ENCODE measurements at regions not wholly inside any gene's neighbourhood (a gene's known extent, or its start where the extent isn't known, plus 50 kb on each side); places are given as distances from the start of the nearest gene placed in this dataset.

DNA sequence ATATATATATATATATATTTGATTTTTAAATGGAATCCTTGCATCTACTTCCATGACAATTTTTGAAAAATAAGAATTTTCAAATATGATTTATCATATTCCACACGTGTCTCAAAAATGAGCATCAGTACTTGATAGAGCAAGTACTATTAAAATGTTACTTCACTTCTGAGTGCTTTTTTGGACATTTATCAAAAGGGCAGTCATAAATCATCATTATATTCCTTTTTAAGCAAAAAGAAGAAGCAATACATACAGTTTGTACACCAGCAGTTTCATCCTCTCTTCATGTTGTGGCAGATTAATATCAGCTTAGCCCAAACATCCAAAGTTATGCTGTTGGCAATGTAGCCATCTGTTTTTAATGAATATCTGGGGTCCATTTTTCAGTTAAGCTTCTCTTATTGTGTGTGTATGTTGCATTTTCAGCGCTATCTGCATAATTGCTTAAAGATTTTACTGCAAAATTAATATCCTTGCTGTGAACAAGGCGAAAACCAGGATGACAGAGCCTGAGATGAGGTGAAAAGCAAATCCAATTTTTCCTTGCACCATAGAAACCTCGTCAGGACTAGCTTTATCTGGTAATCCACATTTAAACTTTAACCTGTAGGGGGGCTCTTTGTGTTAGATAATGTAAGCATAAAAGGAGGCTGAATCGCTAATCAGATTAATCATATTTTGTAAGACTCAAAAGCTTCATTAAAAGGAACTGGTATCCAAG is 604.9 kb upstream of the AGTR1 start:
- TF ChIP-seq, protein P1, sequence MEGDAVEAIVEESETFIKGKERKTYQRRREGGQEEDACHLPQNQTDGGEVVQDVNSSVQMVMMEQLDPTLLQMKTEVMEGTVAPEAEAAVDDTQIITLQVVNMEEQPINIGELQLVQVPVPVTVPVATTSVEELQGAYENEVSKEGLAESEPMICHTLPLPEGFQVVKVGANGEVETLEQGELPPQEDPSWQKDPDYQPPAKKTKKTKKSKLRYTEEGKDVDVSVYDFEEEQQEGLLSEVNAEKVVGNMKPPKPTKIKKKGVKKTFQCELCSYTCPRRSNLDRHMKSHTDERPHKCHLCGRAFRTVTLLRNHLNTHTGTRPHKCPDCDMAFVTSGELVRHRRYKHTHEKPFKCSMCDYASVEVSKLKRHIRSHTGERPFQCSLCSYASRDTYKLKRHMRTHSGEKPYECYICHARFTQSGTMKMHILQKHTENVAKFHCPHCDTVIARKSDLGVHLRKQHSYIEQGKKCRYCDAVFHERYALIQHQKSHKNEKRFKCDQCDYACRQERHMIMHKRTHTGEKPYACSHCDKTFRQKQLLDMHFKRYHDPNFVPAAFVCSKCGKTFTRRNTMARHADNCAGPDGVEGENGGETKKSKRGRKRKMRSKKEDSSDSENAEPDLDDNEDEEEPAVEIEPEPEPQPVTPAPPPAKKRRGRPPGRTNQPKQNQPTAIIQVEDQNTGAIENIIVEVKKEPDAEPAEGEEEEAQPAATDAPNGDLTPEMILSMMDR (IDR thresholded peaks at IDR 0.05) = no peak
- DNase-seq (ENCODE audit: low spot score) (no peak), ATAC-seq (ENCODE audit: low FRiP score) (no peak)

DNA sequence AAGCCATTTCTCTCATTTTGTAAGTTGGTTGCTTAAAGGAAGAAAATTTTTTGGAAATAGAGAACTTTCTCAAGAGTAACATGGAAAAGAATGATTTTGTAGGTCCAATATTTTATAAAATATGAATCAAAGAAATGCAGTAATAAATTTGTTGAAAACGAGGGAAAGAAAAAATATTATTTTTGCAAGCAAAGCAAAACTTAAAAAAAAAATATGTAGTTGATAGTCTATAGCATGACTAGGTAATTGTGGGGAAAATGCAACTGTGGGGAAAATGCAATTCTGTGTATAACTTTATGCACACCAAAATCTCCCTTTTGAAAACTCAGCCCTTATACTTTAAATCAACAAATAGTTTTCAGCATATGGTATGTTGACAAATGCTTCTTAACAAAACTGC is 604.0 kb upstream of the AGTR1 start:
- no peak for ATAC-seq (ENCODE audit: low FRiP score)
- TF ChIP-seq, protein P1 (IDR thresholded peaks at IDR 0.05) = no peak

DNA sequence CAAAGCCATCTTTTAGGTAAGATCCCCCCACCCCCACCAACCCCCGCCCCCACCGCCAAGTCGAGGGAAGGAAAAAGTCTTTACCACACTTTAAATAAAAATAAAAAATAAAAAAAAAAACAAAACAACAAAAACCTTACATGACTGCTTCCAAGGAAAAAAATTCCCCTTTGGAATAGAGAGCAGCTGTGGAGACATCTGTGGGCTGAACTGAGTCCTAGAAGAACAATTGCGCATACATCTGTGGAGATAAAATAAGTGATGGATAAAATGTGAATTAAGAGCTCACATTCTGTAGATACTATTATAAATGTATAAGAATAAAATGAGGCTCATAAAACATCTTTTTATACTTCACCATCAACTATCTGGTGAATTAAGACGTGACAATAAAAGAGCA is 601.7 kb upstream of the AGTR1 start:
- no peak for DNase-seq (ENCODE audit: low spot score)
- ATAC-seq (ENCODE audit: low FRiP score) = no peak
- TF ChIP-seq, protein P1 (IDR thresholded peaks at IDR 0.05) = no peak

More for the DNA sequence above, 604.0 kb upstream of the AGTR1 start:
- DNase-seq (ENCODE audit: low spot score) = no peak

DNA sequence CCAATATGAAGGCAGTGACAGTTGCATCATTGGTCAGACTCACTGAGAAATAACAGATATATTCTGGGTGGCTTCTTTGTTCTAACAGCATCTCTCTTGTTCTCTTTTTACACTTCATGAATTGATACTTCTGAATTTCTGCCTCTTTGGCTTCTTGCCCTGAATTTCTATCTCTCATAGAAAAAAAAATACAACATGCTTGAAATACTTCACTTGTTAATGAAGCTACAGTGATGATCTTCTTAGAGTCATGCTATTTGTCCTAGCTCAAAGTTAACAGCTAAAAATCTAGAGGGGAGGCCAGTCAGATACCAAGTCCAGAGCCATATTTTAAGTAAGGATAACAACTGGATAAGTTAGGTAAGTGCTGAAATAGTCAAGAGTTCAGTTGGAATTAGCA is 597.2 kb upstream of the AGTR1 start:
- ATAC-seq (ENCODE audit: low FRiP score) (no peak), DNase-seq (ENCODE audit: low spot score) (no peak)
- TF ChIP-seq, protein P1 (IDR thresholded peaks at IDR 0.05) = no peak

GRCh38 chr3:148101061-148101460 is 596.6 kb upstream of the AGTR1 start:
- TF ChIP-seq, protein P1 (IDR thresholded peaks at IDR 0.05) = no peak

GRCh38 chr3:148102156-148102555 is 595.5 kb upstream of the AGTR1 start:
- TF ChIP-seq, protein P1 (IDR thresholded peaks at IDR 0.05) = no peak
- DNase-seq (ENCODE audit: low spot score) = no peak
- no peak for ATAC-seq (ENCODE audit: low FRiP score)

More at GRCh38 chr3:148101061-148101460, 596.6 kb upstream of the AGTR1 start:
- ATAC-seq (ENCODE audit: low FRiP score) (no peak), DNase-seq (ENCODE audit: low spot score) (no peak)

DNA sequence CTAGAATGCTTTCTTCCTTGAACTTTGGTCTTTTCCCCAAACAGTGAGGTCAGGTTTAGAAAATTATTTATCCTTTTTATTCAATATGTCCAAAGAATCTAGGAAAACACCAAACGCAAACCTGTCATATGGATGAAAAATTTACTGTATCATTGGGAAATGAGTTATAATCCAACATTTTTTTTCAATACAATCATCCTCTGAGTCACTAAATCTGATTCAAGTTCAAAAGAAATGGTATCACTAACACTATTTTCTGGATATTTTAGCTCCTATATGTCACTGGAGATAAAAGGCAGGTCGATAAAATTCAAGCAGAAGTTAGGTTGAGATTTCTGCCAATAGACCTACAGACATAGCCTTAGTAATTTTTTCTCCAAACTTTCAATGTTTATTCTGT is 591.6 kb upstream of the AGTR1 start:
- ATAC-seq (ENCODE audit: low FRiP score) = no peak
- DNase-seq (ENCODE audit: low spot score) = no peak
- TF ChIP-seq, protein P1 (IDR thresholded peaks at IDR 0.05) = no peak
